Central memory CD8-positive, alpha-beta T cell (primary cell): ENCODE measurements at regions not wholly inside any gene's neighbourhood (a gene's known extent, or its start where the extent isn't known, plus 50 kb on each side); places are given as distances from the start of the nearest gene placed in this dataset.
"Not testable (repeated sequence)": the region's sequence is repeated elsewhere in the genome, so short reads cannot be mapped to it uniquely, and the experiment has no call there.

ENCODE experiments used
- ATAC-seq: fragments of 150-1000 bp; cut with Tn5 transposase; replicated peaks from 2 replicates; pipeline ENCODE4 v1.10.0; 2022; ENCODE audit warnings: mild to moderate bottlenecking, moderate FRiP score, moderate number of reproducible peaks; ENCODE audit not compliant: poor library complexity, severe bottlenecking; ENCODE audit errors: extremely low read depth
- DNase-seq, 2 donors: peaks; one replicate each; pipeline ENCODE4 v3.0.0; 2021; ENCODE audit warnings: low spot score in 2 of 2
- H3K27ac Mint-ChIP-seq: one replicate; pipeline ENCODE4 v1.8.0; 2022; ENCODE audit warnings: low read depth, mild to moderate bottlenecking, moderate library complexity, mixed read lengths
- H3K27me3 Mint-ChIP-seq: one replicate; pipeline ENCODE4 v1.8.0; 2022; ENCODE audit warnings: mixed read lengths
- H3K36me3 Mint-ChIP-seq: one replicate; pipeline ENCODE4 v1.8.0; 2022; ENCODE audit warnings: mild to moderate bottlenecking, moderate library complexity, mixed read lengths; ENCODE audit not compliant: insufficient read depth
- H3K4me1 Mint-ChIP-seq: one replicate; pipeline ENCODE4 v1.8.0; 2022; ENCODE audit warnings: mixed read lengths
- H3K4me3 Mint-ChIP-seq: one replicate; pipeline ENCODE4 v1.8.0; 2022; ENCODE audit warnings: mild to moderate bottlenecking, moderate library complexity, mixed read lengths
- H3K9me3 Mint-ChIP-seq: one replicate; pipeline ENCODE4 v1.8.0; 2022; ENCODE audit warnings: mixed read lengths

GRCh38 chr1:9456833-9457232 is 82.4 kb upstream of the SLC25A33 start:
- DNase-seq (no peak), ATAC-seq (no peak)
- Mint-ChIP-seq H3K9me3 (no peaks in the 10 kb centered on the region), H3K4me3 (no peak overlapping the region), H3K4me1 (no peaks in the 10 kb centered on the region), H3K27me3 (no peaks in the 10 kb centered on the region), H3K27ac (no peak overlapping the region), H3K36me3 (no peaks in the 10 kb centered on the region)

DNA sequence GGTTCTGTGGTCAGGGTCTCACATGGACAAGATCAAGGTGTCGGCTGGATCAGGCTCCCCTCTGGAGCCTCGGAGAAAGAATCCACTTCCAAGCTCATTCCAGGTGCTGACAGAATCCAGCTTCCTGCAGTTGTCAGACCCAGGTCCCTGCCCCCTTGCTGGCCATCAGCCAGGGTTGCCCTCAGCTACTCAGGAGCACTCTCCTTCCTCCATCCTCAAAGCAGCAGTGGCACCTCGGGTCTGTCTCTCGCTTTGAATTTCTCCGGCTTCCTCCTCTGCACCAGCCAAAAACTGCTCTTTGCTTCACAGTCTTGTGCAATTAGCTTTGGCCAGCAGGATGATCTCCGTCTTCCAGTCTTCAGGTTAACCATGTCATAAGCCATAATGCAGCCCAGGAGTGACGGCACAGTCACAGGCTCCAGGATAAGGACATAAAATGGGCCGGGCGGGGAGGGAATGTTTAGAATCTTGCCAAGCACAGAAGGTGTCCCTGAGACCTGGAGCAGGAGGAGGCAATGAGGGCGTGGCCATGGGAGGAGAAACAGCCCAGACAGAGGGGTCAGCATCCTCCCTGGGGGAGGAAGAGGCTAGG is 79.4 kb upstream of the SLC25A33 start:
- Mint-ChIP-seq H3K4me1 (no peaks in the 10 kb centered on the region), H3K36me3 (no peaks in the 10 kb centered on the region), H3K4me3 (no peak overlapping the region), H3K27ac (no peak overlapping the region), H3K27me3 (no peaks in the 10 kb centered on the region), H3K9me3 (no peaks in the 10 kb centered on the region)
- no peak for DNase-seq
- no peak for ATAC-seq

GRCh38 chr1:9465640-9466039 is 73.6 kb upstream of the SLC25A33 start:
- Mint-ChIP-seq H3K27ac (no peak overlapping the region), H3K27me3 (peaks cover 43% of the 10 kb centered on the region), H3K36me3 (no peaks in the 10 kb centered on the region), H3K4me3 (no peak overlapping the region), H3K9me3 (no peaks in the 10 kb centered on the region), H3K4me1 (no peaks in the 10 kb centered on the region)
- DNase-seq: no peak
- ATAC-seq: no peak

GRCh38 chr1:9466780-9467758 is 72.2 kb upstream of the SLC25A33 start:
- Mint-ChIP-seq H3K4me3 (no peak overlapping the region), H3K4me1 (no peaks in the 10 kb centered on the region), H3K36me3 (no peaks in the 10 kb centered on the region), H3K27ac (no peak overlapping the region), H3K27me3 (peaks cover 57% of the 10 kb centered on the region), H3K9me3 (no peaks in the 10 kb centered on the region)
- no peak for ATAC-seq
- DNase-seq: no peak

- not testable (repeated sequence) for H3K4me1 Mint-ChIP-seq, ATAC-seq, H3K36me3 Mint-ChIP-seq, DNase-seq, H3K4me3 Mint-ChIP-seq, H3K27ac Mint-ChIP-seq, H3K9me3 Mint-ChIP-seq
- H3K27me3 Mint-ChIP-seq: peaks cover 61% of the 10 kb centered on the region
Measured at GRCh38 chr1:9469882-9470281, 69.4 kb upstream of the SLC25A33 start.

- Mint-ChIP-seq H3K27ac (no peak overlapping the region), H3K27me3 (peaks cover 49% of the 10 kb centered on the region), H3K36me3 (no peaks in the 10 kb centered on the region), H3K9me3 (no peaks in the 10 kb centered on the region), H3K4me1 (no peaks in the 10 kb centered on the region), H3K4me3 (no peak overlapping the region)
- ATAC-seq (no peak), DNase-seq (no peak)
Measured at GRCh38 chr1:9471679-9472078, 67.6 kb upstream of the SLC25A33 start.

DNA sequence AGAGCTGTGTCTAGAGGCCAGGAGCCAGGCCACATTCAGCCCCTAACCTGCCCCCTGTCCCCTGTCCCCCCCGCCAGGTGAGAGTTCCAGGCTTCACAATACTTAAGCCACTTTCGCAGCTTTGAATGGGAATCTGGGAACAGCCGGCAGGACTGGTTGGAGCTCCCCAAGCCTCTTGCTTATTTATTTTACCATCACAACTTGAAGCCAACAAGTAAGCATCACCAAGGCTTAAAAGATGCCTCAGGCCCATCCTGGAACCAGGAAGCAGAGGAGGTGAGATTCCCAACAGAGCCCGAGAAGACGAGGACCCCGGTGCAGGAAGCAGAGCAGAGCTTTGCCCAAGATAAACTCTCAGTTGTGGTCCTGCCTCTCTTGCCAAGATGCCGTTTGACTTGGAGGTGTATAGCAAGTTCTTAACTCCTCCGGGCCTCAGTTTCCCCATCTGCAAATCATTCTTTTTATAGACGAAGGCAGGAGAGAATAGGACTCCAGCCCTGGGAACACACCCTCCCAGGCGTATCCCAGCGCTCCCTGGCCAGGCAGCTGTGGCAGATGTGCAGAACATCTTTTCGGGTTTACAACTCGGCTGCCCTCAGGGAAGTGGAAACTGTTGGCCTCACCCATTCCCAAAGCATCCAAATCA is 66.8 kb upstream of the SLC25A33 start:
- ATAC-seq: no peak
- no peaks in the 10 kb centered on the region for H3K4me1 Mint-ChIP-seq
- no peaks in the 10 kb centered on the region for H3K9me3 Mint-ChIP-seq
- H3K27me3 Mint-ChIP-seq: peaks cover 40% of the 10 kb centered on the region
- no peak overlapping the region for H3K4me3 Mint-ChIP-seq
- no peak for DNase-seq
- H3K27ac Mint-ChIP-seq: no peak overlapping the region
- H3K36me3 Mint-ChIP-seq: no peaks in the 10 kb centered on the region

- H3K4me3 Mint-ChIP-seq: no peak overlapping the region
- no peaks in the 10 kb centered on the region for H3K9me3 Mint-ChIP-seq
- H3K27me3 Mint-ChIP-seq: peaks cover 33% of the 10 kb centered on the region
- no peaks in the 10 kb centered on the region for H3K36me3 Mint-ChIP-seq
- no peak overlapping the region for H3K27ac Mint-ChIP-seq
- no peak for ATAC-seq
- H3K4me1 Mint-ChIP-seq: no peaks in the 10 kb centered on the region
- DNase-seq: no peak
Measured at GRCh38 chr1:9473032-9473807, 66.0 kb upstream of the SLC25A33 start.

DNA sequence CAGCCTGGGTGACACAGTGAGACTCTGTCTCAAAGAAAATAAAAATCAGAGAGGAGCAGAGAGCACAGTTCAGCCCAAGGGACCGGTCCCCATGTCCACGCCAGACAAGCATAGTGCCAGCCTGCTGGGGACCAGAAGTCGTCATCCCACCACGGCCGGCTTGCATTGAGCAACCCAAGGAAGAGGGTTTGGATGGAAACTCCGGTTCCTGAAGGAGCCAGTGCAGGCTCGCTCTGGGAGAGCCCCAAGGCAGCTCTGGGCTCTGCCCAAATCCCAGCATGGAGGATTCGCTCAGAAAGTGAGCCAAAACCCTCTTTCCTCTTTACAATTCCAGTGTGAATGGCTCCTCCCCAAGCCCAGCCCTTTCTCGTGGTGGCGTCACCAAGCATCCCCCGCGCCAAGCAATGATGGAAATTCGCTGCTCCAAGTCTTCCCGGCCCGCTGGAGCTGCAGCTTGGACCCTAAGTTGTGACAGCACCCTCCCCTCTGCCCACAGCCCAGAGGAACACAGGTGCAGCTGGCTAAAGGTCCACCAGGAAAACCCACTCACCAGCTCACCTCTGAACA is 64.1 kb upstream of the SLC25A33 start:
- Mint-ChIP-seq H3K4me3 (no peak overlapping the region), H3K4me1 (no peaks in the 10 kb centered on the region), H3K27me3 (peaks cover 19% of the 10 kb centered on the region), H3K27ac (no peak overlapping the region), H3K36me3 (no peaks in the 10 kb centered on the region), H3K9me3 (no peaks in the 10 kb centered on the region)
- no peak for ATAC-seq
- DNase-seq: no peak

DNA sequence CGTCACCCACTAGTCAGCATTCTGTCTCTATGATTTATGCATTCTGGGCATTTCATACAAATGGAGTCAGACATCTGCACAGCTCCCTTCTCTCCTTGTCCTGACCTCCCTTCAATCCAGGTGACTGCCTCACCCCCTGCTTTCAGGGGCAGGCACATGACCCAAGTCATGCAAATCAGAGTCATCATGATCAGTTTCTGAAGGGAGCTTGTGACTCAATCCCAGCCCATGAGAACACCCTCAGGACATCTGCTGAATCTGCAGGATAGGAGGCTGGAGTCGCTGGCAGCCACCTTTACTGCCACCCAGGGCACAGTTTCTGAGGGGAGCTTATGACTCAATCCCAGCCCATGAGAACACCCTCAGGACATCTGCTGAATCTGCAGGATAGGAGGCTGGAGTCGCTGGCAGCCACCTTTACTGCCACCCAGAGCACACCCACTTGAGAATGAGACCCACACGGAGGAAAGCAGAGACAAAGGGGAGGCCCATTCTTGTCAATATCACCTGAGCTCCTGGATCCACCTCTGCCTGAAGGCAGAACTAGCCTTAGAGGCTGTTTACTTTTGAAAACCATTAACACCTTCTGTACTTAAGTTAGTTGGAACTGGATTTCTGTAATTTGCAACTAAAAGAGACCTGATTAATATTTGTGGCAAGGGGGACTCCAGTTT is 62.3 kb upstream of the SLC25A33 start:
- H3K27me3 Mint-ChIP-seq: peaks cover 6% of the 10 kb centered on the region
- no peaks in the 10 kb centered on the region for H3K4me1 Mint-ChIP-seq
- no peaks in the 10 kb centered on the region for H3K9me3 Mint-ChIP-seq
- no peak for ATAC-seq
- no peak overlapping the region for H3K4me3 Mint-ChIP-seq
- no peak for DNase-seq
- no peaks in the 10 kb centered on the region for H3K36me3 Mint-ChIP-seq
- H3K27ac Mint-ChIP-seq: no peak overlapping the region

DNA sequence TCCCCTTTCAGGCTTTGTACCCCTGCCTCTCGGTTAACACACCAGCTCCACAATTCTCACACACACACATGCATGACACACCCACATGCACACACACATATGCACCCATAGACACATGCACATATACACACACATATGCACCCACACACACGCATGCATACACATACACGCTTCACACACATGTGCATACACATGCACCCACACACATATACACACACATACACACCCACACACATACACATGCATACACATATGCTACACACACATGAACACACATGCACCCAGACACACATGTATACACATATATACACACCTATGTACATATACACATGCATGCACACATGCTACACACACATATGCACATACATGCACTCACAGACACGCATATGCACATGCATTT is 61.7 kb upstream of the SLC25A33 start:
- H3K36me3 Mint-ChIP-seq: no peaks in the 10 kb centered on the region
- ATAC-seq (no peak), DNase-seq (no peak)
- no peaks in the 10 kb centered on the region for H3K4me1 Mint-ChIP-seq
- no peak overlapping the region for H3K27ac Mint-ChIP-seq
- H3K4me3 Mint-ChIP-seq: no peak overlapping the region
- H3K27me3 Mint-ChIP-seq: no peaks in the 10 kb centered on the region
- no peaks in the 10 kb centered on the region for H3K9me3 Mint-ChIP-seq

DNA sequence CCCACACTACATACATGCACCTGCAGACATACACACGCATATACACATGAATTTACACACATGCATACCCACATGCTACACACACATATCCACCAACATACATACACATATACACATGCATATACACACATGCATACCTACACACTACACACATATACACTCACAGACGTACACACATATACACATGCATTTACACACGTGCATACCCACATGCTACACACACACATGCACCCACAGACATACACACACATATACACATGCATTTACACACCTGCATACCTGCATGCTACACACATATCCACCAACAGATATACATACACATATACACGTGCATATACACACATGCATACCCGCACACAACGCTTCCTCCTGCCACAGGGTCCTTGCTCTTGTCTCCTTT is 61.2 kb upstream of the SLC25A33 start:
- no peaks in the 10 kb centered on the region for H3K36me3 Mint-ChIP-seq
- ATAC-seq (no peak), DNase-seq (no peak)
- H3K4me3 Mint-ChIP-seq: no peak overlapping the region
- H3K27me3 Mint-ChIP-seq: no peaks in the 10 kb centered on the region
- no peaks in the 10 kb centered on the region for H3K4me1 Mint-ChIP-seq
- H3K27ac Mint-ChIP-seq: no peak overlapping the region
- no peaks in the 10 kb centered on the region for H3K9me3 Mint-ChIP-seq
